ENCODE measurements at regions not wholly inside any gene's neighbourhood (a gene's known extent, or its start where the extent isn't known, plus 50 kb on each side); places are given as distances from the start of the nearest gene placed in this dataset.
"Not testable (repeated sequence)": the region's sequence is repeated elsewhere in the genome, so short reads cannot be mapped to it uniquely, and the experiment has no call there.

GRCh38 chr12:23146070-23146469 is 521.1 kb downstream of the ETNK1 start:
- H3K27ac ChIP-seq (replicated peaks; ENCODE audit: low read length); H3K23ac ChIP-seq (ENCODE audit: low read depth, low read length, poor library complexity); H3K4me1 ChIP-seq (ENCODE audit: control insufficient read depth in 2 of 2, insufficient read depth in 1 of 2, low read depth in 1 of 2, low read length in 2 of 2); H3K27me3 ChIP-seq (ENCODE audit: control insufficient read depth in 3 of 3, insufficient read depth in 3 of 3, low read depth in 1 of 3, low read length in 3 of 3); H2AK5ac ChIP-seq (ENCODE audit: low read depth, low read length); H3K79me1 ChIP-seq (ENCODE audit: low read depth, low read length); H3K4me2 ChIP-seq (ENCODE audit: insufficient read depth, low read length, poor library complexity, severe bottlenecking); H3K9me3 ChIP-seq (replicated peaks in 1 of 2; ENCODE audit: control insufficient read depth in 2 of 2, insufficient read depth in 1 of 2, low read depth in 1 of 2, low read length in 2 of 2); H3K4ac ChIP-seq (ENCODE audit: low read length); H3K14ac ChIP-seq (ENCODE audit: low read length); H3K4me3 ChIP-seq (ENCODE audit: low read length in 2 of 2); H2BK5ac ChIP-seq (ENCODE audit: low read length); H3K9ac ChIP-seq (ENCODE audit: low read depth, low read length, poor library complexity); DNase-seq (ENCODE audit: low spot score); H3K36me3 ChIP-seq (replicated peaks in 1 of 2; ENCODE audit: control insufficient read depth in 2 of 2, insufficient read depth in 2 of 2, low read length in 2 of 2); H3K18ac ChIP-seq (ENCODE audit: low read length); H4K91ac ChIP-seq (ENCODE audit: low read depth, low read length, poor library complexity); H2AFZ ChIP-seq (ENCODE audit: low read length); H4K8ac ChIP-seq (ENCODE audit: low read depth, low read length); H2BK120ac ChIP-seq (ENCODE audit: low read depth, low read length); H2BK12ac ChIP-seq (ENCODE audit: low read length); H2BK15ac ChIP-seq (ENCODE audit: low read length): not testable (repeated sequence)
- WGBS, 2 donors (ENCODE audit: extremely low coverage in 2 of 2, insufficient read length in 2 of 2, insufficient replicate concordance in 1 of 2): no CpG with 5 or more reads among the region's 15 CpGs

GRCh38 chr12:23168459-23168858 is 543.5 kb downstream of the ETNK1 start:
- Histone ChIP-seq H3K23ac (ENCODE audit: low read depth, low read length, poor library complexity) (no peak overlapping the region), H3K4me3 (ENCODE audit: low read length in 2 of 2) (no peak overlapping the region), H3K4me2 (ENCODE audit: insufficient read depth, low read length, poor library complexity, severe bottlenecking) (no peak overlapping the region), H3K18ac (ENCODE audit: low read length) (no peak overlapping the region), H3K9ac (ENCODE audit: low read depth, low read length, poor library complexity) (no peak overlapping the region), H3K9me3 (replicated peaks in 1 of 2; ENCODE audit: control insufficient read depth in 2 of 2, insufficient read depth in 1 of 2, low read depth in 1 of 2, low read length in 2 of 2) (peaks cover 2 to 3% of the 10 kb centered on the region in 2 donors), H4K8ac (ENCODE audit: low read depth, low read length) (no peak overlapping the region), H3K79me1 (ENCODE audit: low read depth, low read length) (no peaks in the 10 kb centered on the region), H2BK5ac (ENCODE audit: low read length) (no peak overlapping the region), H3K4me1 (ENCODE audit: control insufficient read depth in 2 of 2, insufficient read depth in 1 of 2, low read depth in 1 of 2, low read length in 2 of 2) (no peaks in the 10 kb centered on the region), H2BK120ac (ENCODE audit: low read depth, low read length) (no peak overlapping the region), H3K27ac (replicated peaks; ENCODE audit: low read length) (no peak overlapping the region), H3K14ac (ENCODE audit: low read length) (no peak overlapping the region), H3K36me3 (replicated peaks in 1 of 2; ENCODE audit: control insufficient read depth in 2 of 2, insufficient read depth in 2 of 2, low read length in 2 of 2) (no peaks in the 10 kb centered on the region), H3K27me3 (ENCODE audit: control insufficient read depth in 3 of 3, insufficient read depth in 3 of 3, low read depth in 1 of 3, low read length in 3 of 3) (no peaks in the 10 kb centered on the region), H2AK5ac (ENCODE audit: low read depth, low read length) (no peak overlapping the region), H2AFZ (ENCODE audit: low read length) (no peak overlapping the region), H2BK15ac (ENCODE audit: low read length) (no peak overlapping the region), H2BK12ac (ENCODE audit: low read length) (no peak overlapping the region), H4K91ac (ENCODE audit: low read depth, low read length, poor library complexity) (no peak overlapping the region), H3K4ac (ENCODE audit: low read length) (no peak overlapping the region)
- DNase-seq (ENCODE audit: low spot score): no peak
- WGBS, 2 donors (ENCODE audit: extremely low coverage in 2 of 2, insufficient read length in 2 of 2, insufficient replicate concordance in 1 of 2): no CpG with 5 or more reads among the region's 2 CpGs

- DNase-seq (ENCODE audit: low spot score): no peak
These were observed 544.2 kb downstream of the ETNK1 start for GRCh38 chr12:23169012-23169695.

GRCh38 chr12:23169696-23170013 is 544.7 kb downstream of the ETNK1 start:
- no peak overlapping the region for H2BK12ac ChIP-seq (ENCODE audit: low read length)
- H3K27ac ChIP-seq (replicated peaks; ENCODE audit: low read length): no peak overlapping the region
- no peak for DNase-seq (ENCODE audit: low spot score)
- no peak overlapping the region for H3K14ac ChIP-seq (ENCODE audit: low read length)
- H2BK15ac ChIP-seq (ENCODE audit: low read length): no peak overlapping the region
- H3K9ac ChIP-seq (ENCODE audit: low read depth, low read length, poor library complexity): no peak overlapping the region
- H3K4me3 ChIP-seq (ENCODE audit: low read length in 2 of 2): no peak overlapping the region
- no peak overlapping the region for H2BK120ac ChIP-seq (ENCODE audit: low read depth, low read length)
- no peaks in the 10 kb centered on the region for H3K27me3 ChIP-seq (ENCODE audit: control insufficient read depth in 3 of 3, insufficient read depth in 3 of 3, low read depth in 1 of 3, low read length in 3 of 3)
- no peak overlapping the region for H2AFZ ChIP-seq (ENCODE audit: low read length)
- H3K18ac ChIP-seq (ENCODE audit: low read length): no peak overlapping the region
- no CpG with 5 or more reads among the region's 3 CpGs for WGBS, 2 donors (ENCODE audit: extremely low coverage in 2 of 2, insufficient read length in 2 of 2, insufficient replicate concordance in 1 of 2)
- no peak overlapping the region for H4K8ac ChIP-seq (ENCODE audit: low read depth, low read length)
- H3K23ac ChIP-seq (ENCODE audit: low read depth, low read length, poor library complexity): no peak overlapping the region
- H3K4me2 ChIP-seq (ENCODE audit: insufficient read depth, low read length, poor library complexity, severe bottlenecking): no peak overlapping the region
- H2BK5ac ChIP-seq (ENCODE audit: low read length): no peak overlapping the region
- H3K79me1 ChIP-seq (ENCODE audit: low read depth, low read length): no peaks in the 10 kb centered on the region
- peaks cover 2 to 3% of the 10 kb centered on the region in 2 donors for H3K9me3 ChIP-seq (replicated peaks in 1 of 2; ENCODE audit: control insufficient read depth in 2 of 2, insufficient read depth in 1 of 2, low read depth in 1 of 2, low read length in 2 of 2)
- no peak overlapping the region for H4K91ac ChIP-seq (ENCODE audit: low read depth, low read length, poor library complexity)
- no peaks in the 10 kb centered on the region for H3K4me1 ChIP-seq (ENCODE audit: control insufficient read depth in 2 of 2, insufficient read depth in 1 of 2, low read depth in 1 of 2, low read length in 2 of 2)
- no peak overlapping the region for H2AK5ac ChIP-seq (ENCODE audit: low read depth, low read length)
- H3K4ac ChIP-seq (ENCODE audit: low read length): no peak overlapping the region
- H3K36me3 ChIP-seq (replicated peaks in 1 of 2; ENCODE audit: control insufficient read depth in 2 of 2, insufficient read depth in 2 of 2, low read length in 2 of 2): no peaks in the 10 kb centered on the region

More at GRCh38 chr12:23169012-23169695, 544.2 kb downstream of the ETNK1 start:
- no peak overlapping the region for H4K91ac ChIP-seq (ENCODE audit: low read depth, low read length, poor library complexity)
- no peak overlapping the region for H3K4me3 ChIP-seq (ENCODE audit: low read length in 2 of 2)
- no peaks in the 10 kb centered on the region for H3K79me1 ChIP-seq (ENCODE audit: low read depth, low read length)
- no peak overlapping the region for H2BK15ac ChIP-seq (ENCODE audit: low read length)
- no peak overlapping the region for H2BK12ac ChIP-seq (ENCODE audit: low read length)
- WGBS, 2 donors (ENCODE audit: extremely low coverage in 2 of 2, insufficient read length in 2 of 2, insufficient replicate concordance in 1 of 2): no CpG with 5 or more reads among the region's 4 CpGs
- H3K14ac ChIP-seq (ENCODE audit: low read length): no peak overlapping the region
- no peak overlapping the region for H2AK5ac ChIP-seq (ENCODE audit: low read depth, low read length)
- H3K23ac ChIP-seq (ENCODE audit: low read depth, low read length, poor library complexity): no peak overlapping the region
- no peak overlapping the region for H2AFZ ChIP-seq (ENCODE audit: low read length)
- no peaks in the 10 kb centered on the region for H3K27me3 ChIP-seq (ENCODE audit: control insufficient read depth in 3 of 3, insufficient read depth in 3 of 3, low read depth in 1 of 3, low read length in 3 of 3)
- no peak overlapping the region for H3K4ac ChIP-seq (ENCODE audit: low read length)
- H3K18ac ChIP-seq (ENCODE audit: low read length): no peak overlapping the region
- no peaks in the 10 kb centered on the region for H3K36me3 ChIP-seq (replicated peaks in 1 of 2; ENCODE audit: control insufficient read depth in 2 of 2, insufficient read depth in 2 of 2, low read length in 2 of 2)
- H2BK5ac ChIP-seq (ENCODE audit: low read length): no peak overlapping the region
- H3K9ac ChIP-seq (ENCODE audit: low read depth, low read length, poor library complexity): no peak overlapping the region
- H3K4me2 ChIP-seq (ENCODE audit: insufficient read depth, low read length, poor library complexity, severe bottlenecking): no peak overlapping the region
- no peaks in the 10 kb centered on the region for H3K4me1 ChIP-seq (ENCODE audit: control insufficient read depth in 2 of 2, insufficient read depth in 1 of 2, low read depth in 1 of 2, low read length in 2 of 2)
- no peak overlapping the region for H3K27ac ChIP-seq (replicated peaks; ENCODE audit: low read length)
- no peak overlapping the region for H2BK120ac ChIP-seq (ENCODE audit: low read depth, low read length)
- H3K9me3 ChIP-seq (replicated peaks in 1 of 2; ENCODE audit: control insufficient read depth in 2 of 2, insufficient read depth in 1 of 2, low read depth in 1 of 2, low read length in 2 of 2): peaks cover 2 to 3% of the 10 kb centered on the region in 2 donors
- H4K8ac ChIP-seq (ENCODE audit: low read depth, low read length): no peak overlapping the region
